Endothelial cell of umbilical vein (primary cell): ENCODE measurements at regions not wholly inside any gene's neighbourhood (a gene's known extent, or its start where the extent isn't known, plus 50 kb on each side); places are given as distances from the start of the nearest gene placed in this dataset.

ENCODE experiments used
- BruUV-seq: library from RNA; stranded (reverse); fragments of 400-500 nt; replicated peaks from 2 replicates; lab custom pipeline; 2021; lab: Mats Ljungman, UMichigan
- CTCF ChIA-PET: fragments of 300-600, 350-600 bp; sonication (Branson Sonifier 250); formaldehyde crosslinking; loops from one replicate; lab custom pipeline; 2021; ENCODE audit warnings: antibody characterized with exemption, inconsistent platforms; lab: Charles Lee
- POLR2A ChIA-PET: fragments of 300-600, 350-600 bp; sonication (Branson Sonifier 250); formaldehyde crosslinking; loops from one replicate; lab custom pipeline; 2021; ENCODE audit warnings: antibody characterized with exemption, inconsistent platforms; lab: Charles Lee
- DNase-seq: peaks from one replicate; pipeline ENCODE4 v3.0.0-alpha.2; 2011; ENCODE audit warnings: low read depth, low spot score
- FAIRE-seq: peaks from 2 replicates; lab custom pipeline; 2011; peaks lifted over from hg19 to GRCh38; lab: Jason Lieb, UNC
- H2AFZ ChIP-seq: 2 replicates; pipeline ENCODE4 v1.6.0; 2012; ENCODE audit warnings: low read depth, low read length, control low read depth, inconsistent platforms
- H3K27ac ChIP-seq: 2 replicates; pipeline ENCODE4 v1.5.1; 2011; ENCODE audit warnings: low read depth, mild to moderate bottlenecking, control low read depth, low read length, moderate library complexity; ENCODE audit not compliant: insufficient read depth
- H3K27me3 ChIP-seq, 2 experiments: 2 replicates each; pipeline versions ENCODE4 v1.6.0 to v1.6.1; 2011; ENCODE audit warnings: low read length in 2 of 2, mixed read lengths in 1 of 2; ENCODE audit not compliant: control insufficient read depth in 2 of 2, insufficient read depth in 2 of 2
- H3K36me3 ChIP-seq, 2 experiments: 2 replicates in 1 of 2; 3 replicates in 1 of 2; pipeline ENCODE4 v1.5.1; 2011; ENCODE audit warnings: low read length in 2 of 2, mild to moderate bottlenecking in 1 of 2, moderate library complexity in 1 of 2; ENCODE audit not compliant: control insufficient read depth in 2 of 2, insufficient read depth in 2 of 2; ENCODE audit errors: extremely low read depth in 1 of 2
- H3K4me1 ChIP-seq: 3 replicates; pipeline ENCODE4 v1.5.1; 2011; ENCODE audit warnings: mild to moderate bottlenecking, low read length; ENCODE audit not compliant: control insufficient read depth, insufficient read depth; ENCODE audit errors: extremely low read depth
- H3K4me2 ChIP-seq: 2 replicates; pipeline ENCODE4 v1.6.1; 2011; ENCODE audit warnings: low read length, control low read depth, mixed read lengths; ENCODE audit not compliant: insufficient read depth
- H3K4me3 ChIP-seq, 3 experiments: fragments of 200-600 bp in 1 of 3; sonication (generic), shearing (Covaris generic) in 1 of 3; replicated peaks in 1 of 3; 2 replicates each; pipeline ENCODE4 v1.5.1; 2011 to 2016; ENCODE audit warnings: control low read depth in 3 of 3, low read length in 3 of 3, mild to moderate bottlenecking in 2 of 3, inconsistent platforms in 1 of 3, low read depth in 1 of 3, moderate library complexity in 1 of 3; ENCODE audit not compliant: insufficient read depth in 1 of 3
- H3K79me2 ChIP-seq: 2 replicates; pipeline ENCODE4 v1.6.0; 2012; ENCODE audit warnings: low read length, inconsistent platforms; ENCODE audit not compliant: control insufficient read depth, insufficient read depth
- H3K9ac ChIP-seq: replicated peaks from 2 replicates; pipeline ENCODE3; 2011; ENCODE audit warnings: low read length, control low read depth; ENCODE audit not compliant: insufficient read depth; ENCODE audit errors: extremely low read depth
- H3K9me1 ChIP-seq: replicated peaks from 3 replicates; pipeline ENCODE4 v1.6.0; 2011; ENCODE audit warnings: mild to moderate bottlenecking, low read length; ENCODE audit not compliant: control insufficient read depth, insufficient read depth; ENCODE audit errors: extremely low read depth
- H3K9me3 ChIP-seq: replicated peaks from 2 replicates; pipeline ENCODE4 v1.5.1; 2012; ENCODE audit warnings: low read length, inconsistent platforms; ENCODE audit not compliant: control insufficient read depth, insufficient read depth
- H4K20me1 ChIP-seq: replicated peaks from 2 replicates; pipeline ENCODE3; 2011; ENCODE audit warnings: mild to moderate bottlenecking, low read length; ENCODE audit not compliant: control insufficient read depth, insufficient read depth; ENCODE audit errors: extremely low read depth
- EZH2 ChIP-seq: IDR thresholded peaks from 2 replicates; pipeline ENCODE4 v1.6.1; 2012; ENCODE audit warnings: borderline replicate concordance, low read depth, mild to moderate bottlenecking, moderate library complexity, low read length, inconsistent platforms; ENCODE audit not compliant: severe bottlenecking
- FOS ChIP-seq: IDR thresholded peaks from 2 replicates; pipeline ENCODE4 v1.6.1; 2011; ENCODE audit warnings: mild to moderate bottlenecking, low read length, moderate library complexity, borderline replicate concordance; ENCODE audit not compliant: insufficient read depth
- GATA2 ChIP-seq: IDR thresholded peaks from 2 replicates; pipeline ENCODE4 v1.7.0; 2011; ENCODE audit warnings: low read depth, mild to moderate bottlenecking, moderate library complexity, mixed read lengths, low read length; ENCODE audit not compliant: insufficient read length, insufficient read depth
- JUN ChIP-seq: IDR thresholded peaks from 2 replicates; pipeline ENCODE4 v1.6.1; 2011; ENCODE audit warnings: borderline replicate concordance, low read depth; ENCODE audit not compliant: insufficient read length, insufficient read depth
- MYC ChIP-seq: IDR thresholded peaks from one replicate; pipeline ENCODE4 v1.6.1; 2011; ENCODE audit warnings: mild to moderate bottlenecking, low read depth, low read length
- POLR2A ChIP-seq: IDR thresholded peaks from 2 replicates; pipeline ENCODE4 v1.6.1; 2012; ENCODE audit warnings: low read depth, mild to moderate bottlenecking, control low read depth, low read length
- POLR2AphosphoS5 ChIP-seq: IDR thresholded peaks from 2 replicates; pipeline ENCODE4 v1.6.1; 2012; ENCODE audit warnings: low read depth, mild to moderate bottlenecking, control low read depth, low read length, moderate library complexity; ENCODE audit not compliant: insufficient read depth
- dilution Hi-C: fragments of 300-500 bp; cut with MboI; formaldehyde crosslinking; loops from one replicate; pipeline ENCODE4 v1.15.0; 2019; ENCODE audit warnings: low sequenced_read_pairs; ENCODE audit not compliant: extremely low pct_ligation_motif_present
- intact Hi-C: fragments of 100-400 bp; cut with micrococcal nuclease; formaldehyde crosslinking; loops from one replicate; pipeline ENCODE4 v1.10.0; 2022
- TF ChIP-seq, protein P1 (sequence below): IDR thresholded peaks from 2 replicates; pipeline ENCODE4 v1.6.1; 2011; ENCODE audit not compliant: insufficient read depth, insufficient read length
- TF ChIP-seq, protein P2 (sequence below), 2 donors: IDR thresholded peaks; 1 replicate in 1 of 2; 2 replicates in 1 of 2; pipeline ENCODE4 v1.5.1; 2011; ENCODE audit warnings: low read length in 2 of 2, mild to moderate bottlenecking in 2 of 2, moderate library complexity in 2 of 2, control low read depth in 1 of 2, inconsistent platforms in 1 of 2, low read depth in 1 of 2; ENCODE audit not compliant: insufficient read depth in 1 of 2; ENCODE audit errors: extremely low read depth in 1 of 2

DNA sequence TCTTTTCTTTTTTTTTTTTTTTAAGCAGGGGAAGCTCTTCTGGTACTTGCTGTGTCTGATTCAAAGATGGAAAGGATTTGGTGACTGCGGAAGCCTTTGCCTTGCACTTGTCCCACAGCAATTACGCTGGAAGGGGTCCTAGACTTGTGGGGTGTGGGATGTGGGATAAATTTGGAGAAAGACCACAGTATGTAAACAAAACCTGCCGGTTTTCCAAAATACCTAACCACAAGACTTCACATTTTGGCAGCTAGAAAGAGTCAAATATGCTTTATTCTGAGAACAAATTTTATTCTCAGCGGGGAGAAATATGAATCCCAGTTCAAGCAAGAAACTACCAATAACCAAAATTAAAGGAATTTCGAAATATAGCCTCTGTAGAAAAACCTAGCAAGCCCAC lies 176.5 kb downstream of the SPRY2 start:
- ChIA-PET POLR2A (no interaction called here), CTCF (no interaction called here)
- no peaks in the 10 kb centered on the region for H3K9me3 ChIP-seq
- no peaks in the 10 kb centered on the region for H3K9me1 ChIP-seq
- no peaks in the 10 kb centered on the region for H3K36me3 ChIP-seq
- H3K4me3 ChIP-seq = no peak overlapping the region
- H3K27ac ChIP-seq = no peak overlapping the region
- no peak for DNase-seq
- no peak overlapping the region for H3K9ac ChIP-seq
- no peaks in the 10 kb centered on the region for H3K27me3 ChIP-seq
- no peak overlapping the region for H2AFZ ChIP-seq
- BruUV-seq = no TSS peak
- intact Hi-C loops = no loop called here
- dilution Hi-C loops = no loop called here
- H3K4me1 ChIP-seq = no peaks in the 10 kb centered on the region
- H4K20me1 ChIP-seq = no peaks in the 10 kb centered on the region
- H3K79me2 ChIP-seq = no peaks in the 10 kb centered on the region
- no peak overlapping the region for H3K4me2 ChIP-seq
- TF ChIP-seq POLR2A (no peak), EZH2 (no peak), FOS (no peak), POLR2AphosphoS5 (no peak), GATA2 (no peak), JUN (no peak), MYC (no peak)
- TF ChIP-seq, protein P1, sequence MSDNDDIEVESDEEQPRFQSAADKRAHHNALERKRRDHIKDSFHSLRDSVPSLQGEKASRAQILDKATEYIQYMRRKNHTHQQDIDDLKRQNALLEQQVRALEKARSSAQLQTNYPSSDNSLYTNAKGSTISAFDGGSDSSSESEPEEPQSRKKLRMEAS = no peak
- TF ChIP-seq, protein P2, sequence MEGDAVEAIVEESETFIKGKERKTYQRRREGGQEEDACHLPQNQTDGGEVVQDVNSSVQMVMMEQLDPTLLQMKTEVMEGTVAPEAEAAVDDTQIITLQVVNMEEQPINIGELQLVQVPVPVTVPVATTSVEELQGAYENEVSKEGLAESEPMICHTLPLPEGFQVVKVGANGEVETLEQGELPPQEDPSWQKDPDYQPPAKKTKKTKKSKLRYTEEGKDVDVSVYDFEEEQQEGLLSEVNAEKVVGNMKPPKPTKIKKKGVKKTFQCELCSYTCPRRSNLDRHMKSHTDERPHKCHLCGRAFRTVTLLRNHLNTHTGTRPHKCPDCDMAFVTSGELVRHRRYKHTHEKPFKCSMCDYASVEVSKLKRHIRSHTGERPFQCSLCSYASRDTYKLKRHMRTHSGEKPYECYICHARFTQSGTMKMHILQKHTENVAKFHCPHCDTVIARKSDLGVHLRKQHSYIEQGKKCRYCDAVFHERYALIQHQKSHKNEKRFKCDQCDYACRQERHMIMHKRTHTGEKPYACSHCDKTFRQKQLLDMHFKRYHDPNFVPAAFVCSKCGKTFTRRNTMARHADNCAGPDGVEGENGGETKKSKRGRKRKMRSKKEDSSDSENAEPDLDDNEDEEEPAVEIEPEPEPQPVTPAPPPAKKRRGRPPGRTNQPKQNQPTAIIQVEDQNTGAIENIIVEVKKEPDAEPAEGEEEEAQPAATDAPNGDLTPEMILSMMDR (IDR thresholded peaks at IDR 0.05; ENCODE audit: extremely low read depth in 1 of 2, insufficient read depth in 1 of 2, low read depth in 1 of 2, low read length in 2 of 2) = no peak
- FAIRE-seq = no peak
